Suprapubic skin (tissue), 4 donors: ENCODE measurements at regions not wholly inside any gene's neighbourhood (a gene's known extent, or its start where the extent isn't known, plus 50 kb on each side); places are given as distances from the start of the nearest gene placed in this dataset.

ENCODE experiments used
- DNase-seq, 2 donors: peaks; one replicate each; pipeline ENCODE4 v3.0.0-alpha.2; 2019; ENCODE audit warnings: low spot score in 2 of 2
- H3K27ac ChIP-seq: fragments of 200-600 bp; sonication (generic); one replicate; pipeline ENCODE4 v1.5.1; 2019
- H3K27me3 ChIP-seq: fragments of 200-600 bp; sonication (generic); one replicate; pipeline ENCODE4 v1.5.1; 2019
- H3K36me3 ChIP-seq: fragments of 200-600 bp; sonication (generic); one replicate; pipeline ENCODE4 v1.5.1; 2019
- H3K4me1 ChIP-seq: fragments of 200-600 bp; sonication (generic); one replicate; pipeline ENCODE4 v1.5.1; 2019
- H3K4me3 ChIP-seq: fragments of 200-600 bp; sonication (generic); one replicate; pipeline ENCODE4 v1.5.1; 2019; ENCODE audit warnings: mild to moderate bottlenecking
- H3K9me3 ChIP-seq: fragments of 200-600 bp; sonication (generic); one replicate; pipeline ENCODE4 v1.5.1; 2019
- EP300 ChIP-seq: sonication (generic); formaldehyde crosslinking; IDR thresholded peaks from one replicate; pipeline ENCODE4 v1.6.1; 2017; ENCODE audit warnings: antibody characterized with exemption
- POLR2A ChIP-seq, 2 donors: fragments of 450-650 bp; IDR thresholded peaks; one replicate each; pipeline ENCODE4 v1.6.1; 2017; ENCODE audit warnings: antibody characterized with exemption in 2 of 2, mild to moderate bottlenecking in 2 of 2, moderate library complexity in 2 of 2
- POLR2AphosphoS5 ChIP-seq, 3 donors: sonication (generic); formaldehyde crosslinking; IDR thresholded peaks; one replicate each; pipeline ENCODE4 v1.6.1; 2017; ENCODE audit warnings: antibody characterized with exemption in 3 of 3
- WGBS: methylation state at CpG from one replicate; pipeline ENCODE4 v1.1.5; 2018; 5-methylcytosine and 5-hydroxymethylcytosine counted together
- TF ChIP-seq, protein P1 (sequence below), 2 donors: fragments of 200-600 bp in 1 of 2; fragments of 450-650 bp in 1 of 2; sonication (generic) in 1 of 2; IDR thresholded peaks; one replicate each; pipeline ENCODE4 v1.5.1; 2016 to 2019; ENCODE audit warnings: antibody characterized with exemption in 2 of 2, mild to moderate bottlenecking in 1 of 2, moderate library complexity in 1 of 2

GRCh38 chr4:122221322-122221721 is 69.2 kb downstream of the BLTP1 start:
- Histone ChIP-seq H3K4me1 (no peaks in the 10 kb centered on the region), H3K27ac (no peak overlapping the region), H3K9me3 (no peaks in the 10 kb centered on the region), H3K27me3 (no peaks in the 10 kb centered on the region), H3K36me3 (peaks cover 48% of the 10 kb centered on the region), H3K4me3 (no peak overlapping the region)
- WGBS, result 72% methylated on average over 3 of the region's 3 CpGs
- TF ChIP-seq POLR2A (IDR thresholded peaks at IDR 0.05) (no peak), EP300 (no peak), POLR2AphosphoS5 (IDR thresholded peaks at IDR 0.05) (no peak)
- TF ChIP-seq, protein P1, sequence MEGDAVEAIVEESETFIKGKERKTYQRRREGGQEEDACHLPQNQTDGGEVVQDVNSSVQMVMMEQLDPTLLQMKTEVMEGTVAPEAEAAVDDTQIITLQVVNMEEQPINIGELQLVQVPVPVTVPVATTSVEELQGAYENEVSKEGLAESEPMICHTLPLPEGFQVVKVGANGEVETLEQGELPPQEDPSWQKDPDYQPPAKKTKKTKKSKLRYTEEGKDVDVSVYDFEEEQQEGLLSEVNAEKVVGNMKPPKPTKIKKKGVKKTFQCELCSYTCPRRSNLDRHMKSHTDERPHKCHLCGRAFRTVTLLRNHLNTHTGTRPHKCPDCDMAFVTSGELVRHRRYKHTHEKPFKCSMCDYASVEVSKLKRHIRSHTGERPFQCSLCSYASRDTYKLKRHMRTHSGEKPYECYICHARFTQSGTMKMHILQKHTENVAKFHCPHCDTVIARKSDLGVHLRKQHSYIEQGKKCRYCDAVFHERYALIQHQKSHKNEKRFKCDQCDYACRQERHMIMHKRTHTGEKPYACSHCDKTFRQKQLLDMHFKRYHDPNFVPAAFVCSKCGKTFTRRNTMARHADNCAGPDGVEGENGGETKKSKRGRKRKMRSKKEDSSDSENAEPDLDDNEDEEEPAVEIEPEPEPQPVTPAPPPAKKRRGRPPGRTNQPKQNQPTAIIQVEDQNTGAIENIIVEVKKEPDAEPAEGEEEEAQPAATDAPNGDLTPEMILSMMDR (IDR thresholded peaks at IDR 0.05), result no peak
- no peak for DNase-seq

GRCh38 chr4:122224348-122224747 is 72.2 kb downstream of the BLTP1 start:
- H3K27ac ChIP-seq, result no peak overlapping the region
- no peaks in the 10 kb centered on the region for H3K4me1 ChIP-seq
- no peak for DNase-seq
- no peaks in the 10 kb centered on the region for H3K9me3 ChIP-seq
- TF ChIP-seq EP300 (no peak), POLR2AphosphoS5 (IDR thresholded peaks at IDR 0.05) (no peak), POLR2A (IDR thresholded peaks at IDR 0.05) (no peak)
- TF ChIP-seq, protein P1 (IDR thresholded peaks at IDR 0.05), result no peak
- 79% methylated on average over 4 of the region's 4 CpGs for WGBS
- H3K27me3 ChIP-seq, result no peaks in the 10 kb centered on the region
- peaks cover 50% of the 10 kb centered on the region for H3K36me3 ChIP-seq
- no peak overlapping the region for H3K4me3 ChIP-seq

DNA sequence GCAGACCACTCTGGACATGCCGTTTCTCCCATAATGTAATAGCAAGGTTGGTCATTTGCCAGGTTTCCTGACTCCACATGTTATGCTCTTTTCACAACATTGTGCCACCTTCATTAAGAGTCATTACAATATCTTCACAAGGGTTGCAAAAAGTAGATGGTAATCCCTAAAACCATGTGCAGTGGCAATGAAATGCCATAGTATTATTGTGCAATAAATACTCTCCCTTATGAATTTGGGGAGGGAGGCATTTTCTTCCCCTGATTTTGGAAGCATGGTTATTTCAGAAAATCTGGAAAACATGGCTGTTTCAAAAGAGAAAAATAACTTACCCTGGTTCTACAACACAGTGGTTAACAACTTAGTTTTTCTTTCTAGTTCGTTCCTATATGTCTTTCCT is 75.1 kb downstream of the BLTP1 start:
- Histone ChIP-seq H3K4me3 (no peak overlapping the region), H3K4me1 (no peaks in the 10 kb centered on the region), H3K9me3 (no peaks in the 10 kb centered on the region), H3K27me3 (no peaks in the 10 kb centered on the region), H3K36me3 (peaks cover 44% of the 10 kb centered on the region), H3K27ac (no peak overlapping the region)
- WGBS, result 85% methylated on average over 2 of the region's 2 CpGs
- no peak for DNase-seq
- TF ChIP-seq EP300 (no peak), POLR2AphosphoS5 (IDR thresholded peaks at IDR 0.05) (no peak), POLR2A (IDR thresholded peaks at IDR 0.05) (no peak)
- TF ChIP-seq, protein P1 (IDR thresholded peaks at IDR 0.05), result no peak

GRCh38 chr4:122229857-122230256 is 77.7 kb downstream of the BLTP1 start:
- 78% methylated on average over 3 of the region's 3 CpGs for WGBS
- DNase-seq, result no peak
- Histone ChIP-seq H3K27ac (no peak overlapping the region), H3K27me3 (no peaks in the 10 kb centered on the region), H3K36me3 (peaks cover 38% of the 10 kb centered on the region), H3K4me1 (no peaks in the 10 kb centered on the region), H3K4me3 (no peak overlapping the region), H3K9me3 (no peaks in the 10 kb centered on the region)
- TF ChIP-seq POLR2AphosphoS5 (IDR thresholded peaks at IDR 0.05) (no peak), EP300 (no peak)

- 87% methylated on average over 3 of the region's 3 CpGs for WGBS
- H3K27me3 ChIP-seq, result no peaks in the 10 kb centered on the region
Observed at GRCh38 chr4:122232633-122233032, 80.5 kb downstream of the BLTP1 start.

More at GRCh38 chr4:122232633-122233032, 80.5 kb downstream of the BLTP1 start:
- H3K4me1 ChIP-seq, result no peaks in the 10 kb centered on the region
- H3K36me3 ChIP-seq, result peaks cover 26% of the 10 kb centered on the region
- H3K27ac ChIP-seq, result no peak overlapping the region
- no peak for TF ChIP-seq EP300
- TF ChIP-seq POLR2A (IDR thresholded peaks at IDR 0.05), result no peak
- no peak for TF ChIP-seq POLR2AphosphoS5 (IDR thresholded peaks at IDR 0.05)
- TF ChIP-seq, protein P1 (IDR thresholded peaks at IDR 0.05), result no peak
- no peak for DNase-seq
- H3K9me3 ChIP-seq, result no peaks in the 10 kb centered on the region
- no peak overlapping the region for H3K4me3 ChIP-seq
